Gastrocnemius medialis (tissue), 4 donors: ENCODE measurements at regions not wholly inside any gene's neighbourhood (a gene's known extent, or its start where the extent isn't known, plus 50 kb on each side); places are given as distances from the start of the nearest gene placed in this dataset.

ENCODE experiments used
- CTCF ChIP-seq, 5 experiments: fragments of 450-650 bp in 3 of 5; fragments of 200-600 bp in 2 of 5; sonication (generic) in 2 of 5; IDR thresholded peaks in 4 of 5; conservative IDR thresholded peaks in 1 of 5; 1 replicate in 4 of 5; 2 replicates in 1 of 5; pipeline ENCODE4 v1.5.1; 2016 to 2019; ENCODE audit warnings: antibody characterized with exemption in 5 of 5, mild to moderate bottlenecking in 3 of 5, moderate library complexity in 3 of 5
- POLR2A ChIP-seq, 2 donors: fragments of 450-650 bp; IDR thresholded peaks; one replicate each; pipeline ENCODE4 v1.6.1; 2017; ENCODE audit warnings: antibody characterized with exemption in 2 of 2, mild to moderate bottlenecking in 2 of 2, moderate library complexity in 2 of 2

- TF ChIP-seq CTCF (IDR thresholded peaks at IDR 0.05 in 4 of 5, conservative IDR thresholded peaks at IDR 0.05 in 1 of 5) = no peak
- TF ChIP-seq POLR2A (IDR thresholded peaks at IDR 0.05) = no peak
Measured at GRCh38 chr20:21796059-21796458, 90.6 kb downstream of the PAX1 start.
